DOHH2 (cell line): ENCODE measurements at regions not wholly inside any gene's neighbourhood (a gene's known extent, or its start where the extent isn't known, plus 50 kb on each side); places are given as distances from the start of the nearest gene placed in this dataset.

Experiments
- EZH2phosphoT487 ChIP-seq: fragments of 200-600 bp; sonication (generic); IDR thresholded peaks from 2 replicates; pipeline ENCODE4 v1.6.1; 2017; ENCODE audit warnings: borderline replicate concordance, mild to moderate bottlenecking, antibody characterized with exemption, low read length, moderate library complexity, mixed read lengths
- TF ChIP-seq, protein P1 (sequence below): fragments of 200-600 bp; sonication (generic); IDR thresholded peaks from one replicate; pipeline ENCODE4 v1.5.1; 2014; ENCODE audit warnings: antibody characterized with exemption, mild to moderate bottlenecking, low read depth, low read length; ENCODE audit not compliant: poor library complexity, severe bottlenecking

DNA sequence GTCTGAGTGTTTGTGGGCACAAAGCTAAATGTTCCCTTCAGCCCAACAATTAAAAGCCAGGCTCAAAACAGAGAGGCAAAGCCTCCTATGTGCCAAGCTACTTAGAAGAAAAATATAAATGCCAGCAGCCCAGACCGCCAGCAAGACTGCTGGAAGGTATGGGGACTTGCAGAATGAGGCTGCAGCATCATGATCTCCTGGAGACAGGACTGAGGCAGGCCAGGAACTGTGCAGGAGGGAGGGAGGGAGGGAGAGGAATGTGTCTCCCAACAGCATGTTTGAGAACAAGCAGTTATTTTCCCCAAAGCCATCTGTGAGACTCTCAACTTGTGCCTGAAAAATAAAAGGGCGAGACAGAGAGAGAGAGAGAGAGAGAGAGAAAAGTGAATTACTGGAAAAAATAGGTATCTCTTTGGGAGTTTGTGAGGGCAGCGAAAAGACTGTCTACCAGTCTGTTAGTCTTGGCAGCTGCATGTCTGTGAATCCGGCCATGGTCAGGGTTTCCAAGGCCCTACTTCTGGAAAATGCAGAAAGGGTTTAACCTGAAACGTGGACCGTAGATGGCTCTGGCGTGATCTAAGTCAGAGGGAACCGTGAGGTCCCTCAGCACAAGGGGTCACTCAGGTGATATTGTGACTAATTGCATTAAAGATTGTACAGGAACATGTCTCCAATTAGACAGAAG lies 139.7 kb upstream of the COL8A1 start:
- TF ChIP-seq, protein P1, sequence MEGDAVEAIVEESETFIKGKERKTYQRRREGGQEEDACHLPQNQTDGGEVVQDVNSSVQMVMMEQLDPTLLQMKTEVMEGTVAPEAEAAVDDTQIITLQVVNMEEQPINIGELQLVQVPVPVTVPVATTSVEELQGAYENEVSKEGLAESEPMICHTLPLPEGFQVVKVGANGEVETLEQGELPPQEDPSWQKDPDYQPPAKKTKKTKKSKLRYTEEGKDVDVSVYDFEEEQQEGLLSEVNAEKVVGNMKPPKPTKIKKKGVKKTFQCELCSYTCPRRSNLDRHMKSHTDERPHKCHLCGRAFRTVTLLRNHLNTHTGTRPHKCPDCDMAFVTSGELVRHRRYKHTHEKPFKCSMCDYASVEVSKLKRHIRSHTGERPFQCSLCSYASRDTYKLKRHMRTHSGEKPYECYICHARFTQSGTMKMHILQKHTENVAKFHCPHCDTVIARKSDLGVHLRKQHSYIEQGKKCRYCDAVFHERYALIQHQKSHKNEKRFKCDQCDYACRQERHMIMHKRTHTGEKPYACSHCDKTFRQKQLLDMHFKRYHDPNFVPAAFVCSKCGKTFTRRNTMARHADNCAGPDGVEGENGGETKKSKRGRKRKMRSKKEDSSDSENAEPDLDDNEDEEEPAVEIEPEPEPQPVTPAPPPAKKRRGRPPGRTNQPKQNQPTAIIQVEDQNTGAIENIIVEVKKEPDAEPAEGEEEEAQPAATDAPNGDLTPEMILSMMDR = no peak
- TF ChIP-seq EZH2phosphoT487 = no peak
